Cardiac fibroblast (primary cell): ENCODE measurements at regions not wholly inside any gene's neighbourhood (a gene's known extent, or its start where the extent isn't known, plus 50 kb on each side); places are given as distances from the start of the nearest gene placed in this dataset.

Source experiments
- DNase-seq, 2 donors: peaks; one replicate each; pipeline versions ENCODE4 v3.0.0 to v3.0.0-alpha.2; 2010; ENCODE audit warnings: low read depth in 2 of 2
- H3K4me3 ChIP-seq, 2 donors: replicated peaks in 1 of 2; 1 replicate in 1 of 2; 2 replicates in 1 of 2; pipeline ENCODE4 v1.5.1; 2011; ENCODE audit warnings: low read depth in 2 of 2, low read length in 2 of 2, mild to moderate bottlenecking in 2 of 2, moderate library complexity in 1 of 2
- TF ChIP-seq, protein P1 (sequence below): IDR thresholded peaks from one replicate; pipeline ENCODE4 v1.5.1; 2011; ENCODE audit warnings: low read depth, mild to moderate bottlenecking, low read length, inconsistent platforms

DNA sequence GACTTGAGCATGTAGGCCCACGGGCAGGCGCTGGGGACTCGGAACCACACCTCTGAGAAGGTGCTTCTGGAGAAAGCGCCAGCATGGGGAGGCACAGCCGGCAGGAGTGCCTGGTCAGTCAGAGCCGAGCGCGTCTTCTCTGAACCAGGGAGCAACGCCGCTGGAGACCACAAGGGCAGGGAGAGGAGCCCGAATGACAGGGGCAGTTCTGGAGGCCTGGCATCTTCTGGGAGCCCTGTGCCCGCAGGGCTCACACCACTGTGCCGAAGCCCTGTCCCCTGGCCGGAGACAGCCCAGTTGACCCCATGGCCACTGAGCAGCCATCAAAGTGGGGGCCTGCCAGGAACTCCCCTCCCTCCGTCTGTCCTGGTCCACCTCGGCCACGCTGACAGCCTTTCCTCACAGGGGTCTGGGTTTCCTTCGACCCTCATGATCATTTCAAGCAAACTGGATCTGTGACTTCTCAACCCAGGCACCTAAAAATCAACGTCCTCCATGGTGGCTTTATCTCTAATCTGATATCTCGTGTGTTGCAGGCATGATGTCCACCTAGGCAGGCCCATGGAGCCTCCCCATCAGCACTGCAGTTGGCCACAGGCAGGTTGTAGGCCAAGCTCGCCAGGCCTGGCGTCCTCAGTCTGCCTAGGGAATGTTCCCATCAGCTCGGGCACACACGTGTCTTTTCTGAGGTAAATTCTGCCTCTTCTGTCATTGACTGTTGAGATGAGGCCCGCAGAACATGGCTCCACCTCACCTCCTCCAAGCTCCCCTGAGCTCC is 299.3 kb upstream of the RTL1 start:
- no peak for DNase-seq
- H3K4me3 ChIP-seq: no peak overlapping the region

DNA sequence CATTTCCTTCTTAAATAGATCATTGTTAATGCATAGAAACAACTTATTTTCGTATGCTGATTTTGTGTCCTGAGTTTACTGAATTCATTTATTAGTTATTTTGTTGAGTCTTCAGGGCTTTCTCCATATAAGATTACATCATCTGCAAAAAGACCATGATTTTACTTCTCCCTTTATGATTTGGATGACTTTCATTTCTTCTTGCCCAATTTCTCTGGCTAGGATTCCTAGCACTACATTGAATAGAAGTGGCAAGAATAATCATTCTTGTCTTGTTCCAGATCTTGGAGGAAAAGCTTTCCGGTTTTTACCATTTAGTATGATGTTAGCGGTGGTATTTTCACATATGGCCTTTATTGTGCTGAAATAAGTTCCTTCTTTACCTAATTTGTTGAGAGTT is 303.0 kb upstream of the RTL1 start:
- no peak overlapping the region for H3K4me3 ChIP-seq
- TF ChIP-seq, protein P1, sequence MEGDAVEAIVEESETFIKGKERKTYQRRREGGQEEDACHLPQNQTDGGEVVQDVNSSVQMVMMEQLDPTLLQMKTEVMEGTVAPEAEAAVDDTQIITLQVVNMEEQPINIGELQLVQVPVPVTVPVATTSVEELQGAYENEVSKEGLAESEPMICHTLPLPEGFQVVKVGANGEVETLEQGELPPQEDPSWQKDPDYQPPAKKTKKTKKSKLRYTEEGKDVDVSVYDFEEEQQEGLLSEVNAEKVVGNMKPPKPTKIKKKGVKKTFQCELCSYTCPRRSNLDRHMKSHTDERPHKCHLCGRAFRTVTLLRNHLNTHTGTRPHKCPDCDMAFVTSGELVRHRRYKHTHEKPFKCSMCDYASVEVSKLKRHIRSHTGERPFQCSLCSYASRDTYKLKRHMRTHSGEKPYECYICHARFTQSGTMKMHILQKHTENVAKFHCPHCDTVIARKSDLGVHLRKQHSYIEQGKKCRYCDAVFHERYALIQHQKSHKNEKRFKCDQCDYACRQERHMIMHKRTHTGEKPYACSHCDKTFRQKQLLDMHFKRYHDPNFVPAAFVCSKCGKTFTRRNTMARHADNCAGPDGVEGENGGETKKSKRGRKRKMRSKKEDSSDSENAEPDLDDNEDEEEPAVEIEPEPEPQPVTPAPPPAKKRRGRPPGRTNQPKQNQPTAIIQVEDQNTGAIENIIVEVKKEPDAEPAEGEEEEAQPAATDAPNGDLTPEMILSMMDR: no peak
- no peak for DNase-seq

More for the DNA sequence above, 299.3 kb upstream of the RTL1 start:
- TF ChIP-seq, protein P1: no peak

DNA sequence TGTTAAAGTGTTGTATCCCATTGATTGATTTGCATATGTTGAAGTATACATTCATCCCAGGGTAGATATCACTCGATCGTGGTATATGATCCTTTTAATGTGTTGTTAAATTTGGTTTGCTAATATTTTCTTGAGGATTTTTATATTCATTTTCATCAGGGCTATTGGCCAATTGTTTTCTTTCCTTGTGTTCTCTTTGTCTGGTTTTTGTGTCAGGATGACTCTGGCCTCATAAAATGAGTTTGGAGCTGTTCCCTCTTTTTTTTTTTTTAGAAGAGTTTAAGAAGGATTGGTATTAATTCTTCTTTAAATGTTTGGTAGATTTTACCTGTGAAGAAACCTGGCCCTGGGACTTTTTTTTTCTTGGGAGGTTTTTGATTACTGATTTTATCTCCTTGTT is 303.5 kb upstream of the RTL1 start:
- no peak for DNase-seq
- TF ChIP-seq, protein P1: no peak
- no peak overlapping the region for H3K4me3 ChIP-seq

DNA sequence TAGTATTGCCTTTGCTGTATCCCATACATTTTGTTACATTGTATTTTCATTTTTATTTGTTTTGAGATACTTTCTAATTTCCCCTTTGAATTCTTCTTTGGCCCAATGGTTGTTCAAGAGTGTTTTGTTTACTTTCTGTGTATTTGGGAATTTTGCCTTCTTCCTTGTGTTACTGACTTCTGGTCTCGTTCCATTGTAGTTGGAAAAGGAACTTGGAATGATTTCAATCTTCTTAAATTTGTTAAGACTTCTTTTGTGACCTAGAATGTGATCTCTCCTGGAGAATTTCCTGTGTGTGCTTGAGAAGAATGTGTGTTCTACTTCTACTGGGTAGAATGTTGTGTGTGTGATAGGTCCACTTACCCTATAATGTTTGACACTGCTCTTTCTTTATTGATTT is 304.4 kb upstream of the RTL1 start:
- TF ChIP-seq, protein P1: no peak
- DNase-seq: no peak
- no peak overlapping the region for H3K4me3 ChIP-seq

DNA sequence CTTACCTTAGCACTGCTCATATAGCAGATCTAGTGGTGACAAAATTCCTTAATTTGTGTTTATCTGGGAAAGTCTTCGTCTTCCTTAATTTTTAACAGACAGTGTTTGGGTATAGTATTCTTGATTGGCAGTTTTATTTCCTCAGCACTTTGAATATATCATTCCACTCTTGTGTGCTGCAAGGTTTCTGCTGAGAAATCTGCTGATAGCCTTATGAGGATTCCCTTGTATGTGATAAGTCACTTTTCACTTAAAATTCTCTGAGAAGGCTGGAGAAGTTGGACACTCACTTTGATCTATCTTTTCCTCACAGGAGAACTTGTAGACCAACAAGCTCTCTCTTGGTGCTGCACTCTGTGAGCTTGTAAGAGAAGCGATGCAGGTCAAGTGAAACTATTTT is 306.1 kb upstream of the RTL1 start:
- no peak for DNase-seq
- TF ChIP-seq, protein P1: no peak
- no peak overlapping the region for H3K4me3 ChIP-seq

DNA sequence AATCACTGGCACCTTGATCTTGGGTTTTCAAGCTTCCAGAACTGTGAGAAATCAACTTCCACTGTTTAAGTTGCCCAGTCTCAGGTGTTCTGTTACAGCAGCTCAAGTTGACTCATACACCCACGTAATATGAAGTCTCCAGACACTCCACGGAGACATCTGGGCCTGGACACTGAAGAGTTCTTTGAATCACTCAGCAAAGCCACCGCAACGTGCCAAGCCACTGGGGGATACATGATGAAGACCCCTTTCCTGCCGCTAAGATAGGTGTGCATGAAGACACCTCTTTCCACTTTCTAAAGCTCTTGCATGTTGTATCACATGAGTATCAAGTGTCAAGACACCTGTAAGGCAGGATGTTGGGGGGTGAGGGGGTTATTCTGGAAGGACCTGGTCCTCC is 311.7 kb upstream of the RTL1 start:
- no peak overlapping the region for H3K4me3 ChIP-seq
- no peak for DNase-seq
- TF ChIP-seq, protein P1: no peak

DNA sequence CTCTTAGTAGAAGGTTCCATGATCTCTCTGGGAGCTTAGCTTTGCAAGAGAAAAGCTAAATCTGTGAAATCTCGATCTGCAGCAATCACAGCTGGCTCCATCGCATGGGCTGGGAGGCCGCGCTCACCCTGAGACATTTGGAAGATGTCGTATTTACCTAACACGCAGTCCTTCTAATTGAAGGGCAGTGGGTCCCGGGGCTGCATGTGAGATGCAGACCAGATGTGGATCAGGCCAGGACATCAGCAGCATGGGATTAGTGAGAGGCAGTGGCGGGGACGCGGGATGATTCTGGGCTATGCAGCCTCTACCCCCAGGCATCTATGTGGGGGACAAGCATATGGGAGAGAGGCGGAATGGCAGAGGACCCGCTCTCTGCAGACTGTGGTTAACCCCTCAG is 312.4 kb upstream of the RTL1 start:
- TF ChIP-seq, protein P1: no peak
- DNase-seq: no peak
- H3K4me3 ChIP-seq: no peak overlapping the region
